ENCODE measurements at regions not wholly inside any gene's neighbourhood (a gene's known extent, or its start where the extent isn't known, plus 50 kb on each side); places are given as distances from the start of the nearest gene placed in this dataset.

- H3K27me3 ChIP-seq (ENCODE audit: control insufficient read depth, insufficient read depth, low read length), result 0 out of 2 replicates have a peak, but pooled peaks cover 3% of the 10 kb centered on the region
- H3K4me1 ChIP-seq (ENCODE audit: control insufficient read depth, insufficient read depth, low read length), result no peaks in the 10 kb centered on the region
- no TSS peak for BruUV-seq (replicated peaks)
- ATAC-seq (no peak), DNase-seq (ENCODE audit: low read depth, low spot score) (no peak)
- no peak overlapping the region for H3K27ac ChIP-seq (ENCODE audit: low read length)
- no peaks in the 10 kb centered on the region for H3K36me3 ChIP-seq (ENCODE audit: control insufficient read depth, insufficient read depth, low read length)
- intact Hi-C loops (cut with micrococcal nuclease; ENCODE audit: unreplicated experiment) (no loop called here), in situ Hi-C loops (cut with HindIII; ENCODE audit: low pct_unique_long_range_greater_than_20kb, low sequenced_read_pairs) (no loop called here)
- H3K9me3 ChIP-seq (ENCODE audit: control insufficient read depth, insufficient read depth, low read depth, low read length), result no peaks in the 10 kb centered on the region
- POLR2A ChIA-PET, result no interaction called here
- TF ChIP-seq CTCF (IDR thresholded peaks at IDR 0.05), result no peak
- TF ChIP-seq REST (IDR thresholded peaks at IDR 0.05; ENCODE audit: insufficient read depth in 1 of 2, low read depth in 2 of 2, low read length in 1 of 2), result no peak
- no peak for TF ChIP-seq TCF7L2 (IDR thresholded peaks at IDR 0.05; ENCODE audit: low read depth, low read length)
- TF ChIP-seq SIN3A (IDR thresholded peaks at IDR 0.05; ENCODE audit: borderline replicate concordance, insufficient read depth, low read depth, low read length), result no peak
- TF ChIP-seq POLR2AphosphoS5 (IDR thresholded peaks at IDR 0.05; ENCODE audit: low read depth, low read length), result no peak
- CTCF ChIA-PET, result no interaction called here
- no peak overlapping the region for H3K4me3 ChIP-seq (ENCODE audit: low read depth in 2 of 2, low read length in 2 of 2)
Measured at GRCh38 chr11:131145791-131146190, 224.6 kb upstream of the NTM start.

- TF ChIP-seq REST (IDR thresholded peaks at IDR 0.05; ENCODE audit: insufficient read depth in 1 of 2, low read depth in 2 of 2, low read length in 1 of 2) (no peak), TCF7L2 (IDR thresholded peaks at IDR 0.05; ENCODE audit: low read depth, low read length) (no peak), CTCF (IDR thresholded peaks at IDR 0.05) (0 out of 2 replicates have a peak, but pooled peaks have one; percentile 5)
- no peak overlapping the region for H3K27ac ChIP-seq (ENCODE audit: low read length)
- in situ Hi-C loops (cut with HindIII; ENCODE audit: low pct_unique_long_range_greater_than_20kb, low sequenced_read_pairs), result no loop called here
- ATAC-seq (no peak), DNase-seq (ENCODE audit: low read depth, low spot score) (no peak)
- no peaks in the 10 kb centered on the region for H3K9me3 ChIP-seq (ENCODE audit: control insufficient read depth, insufficient read depth, low read depth, low read length)
- intact Hi-C loops (cut with micrococcal nuclease; ENCODE audit: unreplicated experiment), result no loop called here
- peaks cover 6% of the 10 kb centered on the region; the same call in 1 of the 2 replicates for H3K27me3 ChIP-seq (ENCODE audit: control insufficient read depth, insufficient read depth, low read length)
- BruUV-seq (replicated peaks), result no TSS peak
- H3K4me3 ChIP-seq (ENCODE audit: low read depth in 2 of 2, low read length in 2 of 2), result no peak overlapping the region
- ChIA-PET POLR2A (no interaction called here), CTCF (no interaction called here)
- H3K4me1 ChIP-seq (ENCODE audit: control insufficient read depth, insufficient read depth, low read length), result no peaks in the 10 kb centered on the region
- no peaks in the 10 kb centered on the region for H3K36me3 ChIP-seq (ENCODE audit: control insufficient read depth, insufficient read depth, low read length)
Measured at GRCh38 chr11:131146827-131147490, 223.5 kb upstream of the NTM start.
